Endothelial cell of umbilical vein (primary cell): ENCODE measurements at regions not wholly inside any gene's neighbourhood (a gene's known extent, or its start where the extent isn't known, plus 50 kb on each side); places are given as distances from the start of the nearest gene placed in this dataset.

ENCODE experiments used
- BruUV-seq: library from RNA; stranded (reverse); fragments of 400-500 nt; replicated peaks from 2 replicates; lab custom pipeline; 2021; lab: Mats Ljungman, UMichigan
- CTCF ChIA-PET: fragments of 300-600, 350-600 bp; sonication (Branson Sonifier 250); formaldehyde crosslinking; loops from one replicate; lab custom pipeline; 2021; ENCODE audit warnings: antibody characterized with exemption, inconsistent platforms; lab: Charles Lee
- POLR2A ChIA-PET: fragments of 300-600, 350-600 bp; sonication (Branson Sonifier 250); formaldehyde crosslinking; loops from one replicate; lab custom pipeline; 2021; ENCODE audit warnings: antibody characterized with exemption, inconsistent platforms; lab: Charles Lee
- DNase-seq: peaks from one replicate; pipeline ENCODE4 v3.0.0-alpha.2; 2011; ENCODE audit warnings: low read depth, low spot score
- FAIRE-seq: peaks from 2 replicates; lab custom pipeline; 2011; peaks lifted over from hg19 to GRCh38; lab: Jason Lieb, UNC
- H2AFZ ChIP-seq: 2 replicates; pipeline ENCODE4 v1.6.0; 2012; ENCODE audit warnings: low read depth, low read length, control low read depth, inconsistent platforms
- H3K27ac ChIP-seq: 2 replicates; pipeline ENCODE4 v1.5.1; 2011; ENCODE audit warnings: low read depth, mild to moderate bottlenecking, control low read depth, low read length, moderate library complexity; ENCODE audit not compliant: insufficient read depth
- H3K27me3 ChIP-seq, 2 experiments: 2 replicates each; pipeline versions ENCODE4 v1.6.0 to v1.6.1; 2011; ENCODE audit warnings: low read length in 2 of 2, mixed read lengths in 1 of 2; ENCODE audit not compliant: control insufficient read depth in 2 of 2, insufficient read depth in 2 of 2
- H3K36me3 ChIP-seq, 2 experiments: 2 replicates in 1 of 2; 3 replicates in 1 of 2; pipeline ENCODE4 v1.5.1; 2011; ENCODE audit warnings: low read length in 2 of 2, mild to moderate bottlenecking in 1 of 2, moderate library complexity in 1 of 2; ENCODE audit not compliant: control insufficient read depth in 2 of 2, insufficient read depth in 2 of 2; ENCODE audit errors: extremely low read depth in 1 of 2
- H3K4me1 ChIP-seq: 3 replicates; pipeline ENCODE4 v1.5.1; 2011; ENCODE audit warnings: mild to moderate bottlenecking, low read length; ENCODE audit not compliant: control insufficient read depth, insufficient read depth; ENCODE audit errors: extremely low read depth
- H3K4me2 ChIP-seq: 2 replicates; pipeline ENCODE4 v1.6.1; 2011; ENCODE audit warnings: low read length, control low read depth, mixed read lengths; ENCODE audit not compliant: insufficient read depth
- H3K4me3 ChIP-seq, 3 experiments: fragments of 200-600 bp in 1 of 3; sonication (generic), shearing (Covaris generic) in 1 of 3; replicated peaks in 1 of 3; 2 replicates each; pipeline ENCODE4 v1.5.1; 2011 to 2016; ENCODE audit warnings: control low read depth in 3 of 3, low read length in 3 of 3, mild to moderate bottlenecking in 2 of 3, inconsistent platforms in 1 of 3, low read depth in 1 of 3, moderate library complexity in 1 of 3; ENCODE audit not compliant: insufficient read depth in 1 of 3
- H3K79me2 ChIP-seq: 2 replicates; pipeline ENCODE4 v1.6.0; 2012; ENCODE audit warnings: low read length, inconsistent platforms; ENCODE audit not compliant: control insufficient read depth, insufficient read depth
- H3K9ac ChIP-seq: replicated peaks from 2 replicates; pipeline ENCODE3; 2011; ENCODE audit warnings: low read length, control low read depth; ENCODE audit not compliant: insufficient read depth; ENCODE audit errors: extremely low read depth
- H3K9me1 ChIP-seq: replicated peaks from 3 replicates; pipeline ENCODE4 v1.6.0; 2011; ENCODE audit warnings: mild to moderate bottlenecking, low read length; ENCODE audit not compliant: control insufficient read depth, insufficient read depth; ENCODE audit errors: extremely low read depth
- H3K9me3 ChIP-seq: replicated peaks from 2 replicates; pipeline ENCODE4 v1.5.1; 2012; ENCODE audit warnings: low read length, inconsistent platforms; ENCODE audit not compliant: control insufficient read depth, insufficient read depth
- H4K20me1 ChIP-seq: replicated peaks from 2 replicates; pipeline ENCODE3; 2011; ENCODE audit warnings: mild to moderate bottlenecking, low read length; ENCODE audit not compliant: control insufficient read depth, insufficient read depth; ENCODE audit errors: extremely low read depth
- CTCF ChIP-seq, 2 donors: IDR thresholded peaks; 1 replicate in 1 of 2; 2 replicates in 1 of 2; pipeline ENCODE4 v1.5.1; 2011; ENCODE audit warnings: low read length in 2 of 2, mild to moderate bottlenecking in 2 of 2, moderate library complexity in 2 of 2, control low read depth in 1 of 2, inconsistent platforms in 1 of 2, low read depth in 1 of 2; ENCODE audit not compliant: insufficient read depth in 1 of 2; ENCODE audit errors: extremely low read depth in 1 of 2
- EZH2 ChIP-seq: IDR thresholded peaks from 2 replicates; pipeline ENCODE4 v1.6.1; 2012; ENCODE audit warnings: borderline replicate concordance, low read depth, mild to moderate bottlenecking, moderate library complexity, low read length, inconsistent platforms; ENCODE audit not compliant: severe bottlenecking
- FOS ChIP-seq: IDR thresholded peaks from 2 replicates; pipeline ENCODE4 v1.6.1; 2011; ENCODE audit warnings: mild to moderate bottlenecking, low read length, moderate library complexity, borderline replicate concordance; ENCODE audit not compliant: insufficient read depth
- GATA2 ChIP-seq: IDR thresholded peaks from 2 replicates; pipeline ENCODE4 v1.7.0; 2011; ENCODE audit warnings: low read depth, mild to moderate bottlenecking, moderate library complexity, mixed read lengths, low read length; ENCODE audit not compliant: insufficient read length, insufficient read depth
- JUN ChIP-seq: IDR thresholded peaks from 2 replicates; pipeline ENCODE4 v1.6.1; 2011; ENCODE audit warnings: borderline replicate concordance, low read depth; ENCODE audit not compliant: insufficient read length, insufficient read depth
- MAX ChIP-seq: IDR thresholded peaks from 2 replicates; pipeline ENCODE4 v1.6.1; 2011; ENCODE audit not compliant: insufficient read depth, insufficient read length
- MYC ChIP-seq: IDR thresholded peaks from one replicate; pipeline ENCODE4 v1.6.1; 2011; ENCODE audit warnings: mild to moderate bottlenecking, low read depth, low read length
- POLR2A ChIP-seq: IDR thresholded peaks from 2 replicates; pipeline ENCODE4 v1.6.1; 2012; ENCODE audit warnings: low read depth, mild to moderate bottlenecking, control low read depth, low read length
- POLR2AphosphoS5 ChIP-seq: IDR thresholded peaks from 2 replicates; pipeline ENCODE4 v1.6.1; 2012; ENCODE audit warnings: low read depth, mild to moderate bottlenecking, control low read depth, low read length, moderate library complexity; ENCODE audit not compliant: insufficient read depth
- dilution Hi-C: fragments of 300-500 bp; cut with MboI; formaldehyde crosslinking; loops from one replicate; pipeline ENCODE4 v1.15.0; 2019; ENCODE audit warnings: low sequenced_read_pairs; ENCODE audit not compliant: extremely low pct_ligation_motif_present
- intact Hi-C: fragments of 100-400 bp; cut with micrococcal nuclease; formaldehyde crosslinking; loops from one replicate; pipeline ENCODE4 v1.10.0; 2022

- no peak overlapping the region for H3K4me2 ChIP-seq
- H3K9me3 ChIP-seq = no peaks in the 10 kb centered on the region
- no peaks in the 10 kb centered on the region for H3K36me3 ChIP-seq
- intact Hi-C loops (no loop called here), dilution Hi-C loops (no loop called here)
- H3K4me1 ChIP-seq = peaks cover 11% of the 10 kb centered on the region
- DNase-seq (no peak), FAIRE-seq (no peak)
- BruUV-seq = no TSS peak
- TF ChIP-seq EZH2 = no peak
- no peak for TF ChIP-seq CTCF (IDR thresholded peaks at IDR 0.05; ENCODE audit: extremely low read depth in 1 of 2, insufficient read depth in 1 of 2, low read depth in 1 of 2, low read length in 2 of 2)
- no peak overlapping the region for H3K27ac ChIP-seq
- no peaks in the 10 kb centered on the region for H3K27me3 ChIP-seq
- no peaks in the 10 kb centered on the region for H4K20me1 ChIP-seq
- H3K9me1 ChIP-seq = no peaks in the 10 kb centered on the region
- CTCF ChIA-PET = no interaction called here
- H2AFZ ChIP-seq = no peak overlapping the region
- H3K9ac ChIP-seq = no peak overlapping the region
- no peaks in the 10 kb centered on the region for H3K79me2 ChIP-seq
- H3K4me3 ChIP-seq = no peak overlapping the region
- POLR2A ChIA-PET = no interaction called here
Measured at GRCh38 chr5:40227366-40227765, 452.3 kb upstream of the PTGER4 start.

- Histone ChIP-seq H3K9me1 (no peaks in the 10 kb centered on the region), H3K36me3 (no peaks in the 10 kb centered on the region), H3K4me1 (peaks cover 11% of the 10 kb centered on the region), H3K27me3 (no peaks in the 10 kb centered on the region), H3K4me3 (no peak overlapping the region), H3K9me3 (no peaks in the 10 kb centered on the region), H4K20me1 (no peaks in the 10 kb centered on the region), H3K79me2 (no peaks in the 10 kb centered on the region), H3K9ac (no peak overlapping the region), H3K4me2 (no peak overlapping the region), H2AFZ (no peak overlapping the region), H3K27ac (no peak overlapping the region)
- no peak for FAIRE-seq
- intact Hi-C loops = no loop called here
- dilution Hi-C loops = no loop called here
- DNase-seq = no peak
- POLR2A ChIA-PET = no interaction called here
- CTCF ChIA-PET = interaction anchor here (0.8 kb wide), 1 partner anchor 13 kb away, joined by 3 read pairs; no protein-coding TSS in a partner anchor
- no TSS peak for BruUV-seq
- TF ChIP-seq POLR2AphosphoS5 (no peak), POLR2A (no peak), MAX (no peak), MYC (no peak), JUN (no peak), EZH2 (no peak), CTCF (IDR thresholded peaks at IDR 0.05; ENCODE audit: extremely low read depth in 1 of 2, insufficient read depth in 1 of 2, low read depth in 1 of 2, low read length in 2 of 2) (no peak), FOS (no peak), GATA2 (no peak)
Measured at GRCh38 chr5:40226906-40227305, 452.8 kb upstream of the PTGER4 start.
